GM20431 (cell line): ENCODE measurements at regions not wholly inside any gene's neighbourhood (a gene's known extent, or its start where the extent isn't known, plus 50 kb on each side); places are given as distances from the start of the nearest gene placed in this dataset.
"Not testable (repeated sequence)": the region's sequence is repeated elsewhere in the genome, so short reads cannot be mapped to it uniquely, and the experiment has no call there.

Experiments
- in situ Hi-C: fragments of 300-500 bp; cut with MseI, MboI; formaldehyde crosslinking; loops from one replicate; pipeline ENCODE4 v1.15.0; 2020; ENCODE audit warnings: low sequenced_read_pairs; ENCODE audit not compliant: unreplicated experiment

- in situ Hi-C loops: not testable (repeated sequence)
Observed at GRCh38 chr9:97248252-97248651, 59.2 kb upstream of the CCDC180 start.

DNA sequence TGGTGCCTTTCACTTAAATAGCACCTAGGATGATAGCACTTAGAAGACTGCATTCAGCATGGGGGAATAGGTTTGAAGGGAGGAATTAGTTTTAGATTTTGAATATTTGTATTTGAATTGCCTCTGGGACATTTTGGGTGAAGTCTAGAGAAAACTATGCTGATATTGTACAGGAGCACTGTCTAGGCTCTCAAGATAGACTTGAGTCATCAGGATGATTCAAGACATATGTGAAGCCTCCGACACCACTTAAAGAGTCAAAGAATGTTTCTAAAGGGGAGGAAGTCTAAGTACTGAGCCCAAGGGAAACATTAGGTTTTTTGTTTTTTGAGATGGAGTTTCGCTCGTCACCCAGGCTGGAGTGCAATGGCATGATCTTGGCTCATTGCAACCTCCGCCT is 63.9 kb upstream of the CCDC180 start:
- in situ Hi-C loops: no loop called here

GRCh38 chr9:97241430-97241829 is 66.0 kb upstream of the CCDC180 start:
- in situ Hi-C loops: not testable (repeated sequence)

DNA sequence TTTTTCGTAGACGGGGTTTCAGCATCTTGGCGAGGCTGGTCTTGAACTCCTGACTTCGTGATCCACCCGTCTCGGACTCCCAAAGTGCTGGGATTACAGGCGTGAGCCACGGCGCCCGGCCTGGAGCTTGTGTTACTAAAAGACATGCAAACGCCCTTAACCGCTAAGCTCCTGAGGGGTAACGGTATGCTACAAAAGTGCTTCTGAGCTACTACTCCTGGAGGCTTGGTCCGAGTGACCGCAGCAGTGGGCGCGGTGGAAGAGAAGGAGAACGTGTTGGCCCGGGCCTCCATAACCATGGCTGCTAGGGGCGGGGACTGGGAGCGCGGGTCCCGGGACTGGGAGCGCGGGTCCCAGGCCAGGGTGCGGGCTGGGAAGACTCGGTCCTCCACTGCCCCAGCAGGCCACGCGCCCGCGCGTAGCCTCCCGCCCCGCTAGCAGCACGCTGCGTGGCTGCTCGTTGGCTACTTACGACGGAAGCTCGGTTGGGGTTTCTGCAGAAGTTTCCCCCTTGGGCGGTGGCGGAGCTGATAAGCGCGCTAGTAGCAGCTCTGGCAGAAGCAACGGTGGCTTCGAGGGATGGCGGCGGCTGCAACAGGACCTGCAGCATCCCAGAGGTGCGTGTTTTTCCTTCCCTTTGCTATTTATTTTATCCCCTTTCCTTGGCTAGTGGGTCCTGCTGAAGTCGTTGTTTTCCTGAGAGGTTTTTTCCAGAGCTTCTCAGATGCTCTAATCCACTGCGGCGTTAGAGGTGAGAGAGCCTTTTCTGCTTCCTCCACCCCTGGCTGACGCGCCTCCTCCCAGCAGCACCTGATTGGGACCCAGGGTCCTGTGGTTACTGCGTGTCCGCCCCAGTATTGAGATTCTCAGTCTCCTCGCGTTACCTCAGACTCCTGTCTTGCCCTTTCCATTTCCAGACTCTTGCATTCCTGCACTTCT is 69.2 kb upstream of the CCDC180 start:
- in situ Hi-C loops: no loop called here

DNA sequence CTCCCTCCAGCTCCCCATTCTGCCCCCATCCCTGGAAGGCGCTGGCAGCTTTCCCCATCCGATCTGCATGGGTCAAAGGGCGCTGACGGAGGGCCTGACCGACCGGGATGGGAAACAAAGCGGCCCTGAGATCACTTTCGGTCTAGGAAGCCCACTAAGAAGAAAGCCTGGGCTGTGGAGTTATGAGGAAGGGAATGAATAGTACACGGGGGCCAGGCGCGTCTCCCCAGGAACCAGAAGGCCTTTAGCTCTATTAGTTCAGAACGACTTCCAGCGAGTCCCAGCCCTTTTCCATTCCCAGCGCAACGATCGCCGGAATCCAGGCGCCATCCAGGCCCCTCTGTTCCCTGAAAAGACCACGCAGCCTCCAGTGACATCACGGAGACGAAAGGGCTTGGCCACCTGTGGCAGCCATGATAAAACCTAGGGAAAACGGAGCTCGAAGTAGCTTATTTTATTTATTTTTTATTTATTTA is 70.1 kb upstream of the CCDC180 start:
- in situ Hi-C loops: no loop called here

- in situ Hi-C loops: not testable (repeated sequence)
Observed at GRCh38 chr9:97233009-97233400, 74.5 kb upstream of the CCDC180 start.

- in situ Hi-C loops: not testable (repeated sequence)
Observed at GRCh38 chr9:97232060-97233008, 75.1 kb upstream of the CCDC180 start.

- in situ Hi-C loops: not testable (repeated sequence)
Observed at GRCh38 chr9:97222393-97222792, 85.1 kb upstream of the CCDC180 start.

- in situ Hi-C loops: not testable (repeated sequence)
Observed at GRCh38 chr9:97221478-97222355, 85.7 kb upstream of the CCDC180 start.

GRCh38 chr9:97220894-97221477 is 86.5 kb upstream of the CCDC180 start:
- in situ Hi-C loops: no loop called here

DNA sequence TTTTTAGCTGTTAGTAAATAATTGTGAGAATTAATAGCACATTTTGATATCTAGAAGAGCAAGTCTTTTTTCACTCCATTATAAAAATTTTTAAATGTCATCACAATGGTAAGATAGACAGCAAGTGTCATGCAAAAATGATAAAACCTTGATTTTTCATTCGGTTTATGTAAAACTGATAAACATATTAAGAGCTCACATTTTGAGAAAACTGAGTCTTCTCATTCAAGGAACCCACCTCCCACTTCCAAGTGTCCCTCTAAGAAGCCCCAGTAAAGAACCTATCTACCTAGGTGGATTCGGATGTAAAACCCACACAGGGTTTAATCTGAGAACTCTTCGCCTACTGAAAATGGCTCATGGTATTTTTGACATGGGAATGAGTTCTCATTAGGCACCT is 87.1 kb upstream of the CCDC180 start:
- in situ Hi-C loops: not testable (repeated sequence)

DNA sequence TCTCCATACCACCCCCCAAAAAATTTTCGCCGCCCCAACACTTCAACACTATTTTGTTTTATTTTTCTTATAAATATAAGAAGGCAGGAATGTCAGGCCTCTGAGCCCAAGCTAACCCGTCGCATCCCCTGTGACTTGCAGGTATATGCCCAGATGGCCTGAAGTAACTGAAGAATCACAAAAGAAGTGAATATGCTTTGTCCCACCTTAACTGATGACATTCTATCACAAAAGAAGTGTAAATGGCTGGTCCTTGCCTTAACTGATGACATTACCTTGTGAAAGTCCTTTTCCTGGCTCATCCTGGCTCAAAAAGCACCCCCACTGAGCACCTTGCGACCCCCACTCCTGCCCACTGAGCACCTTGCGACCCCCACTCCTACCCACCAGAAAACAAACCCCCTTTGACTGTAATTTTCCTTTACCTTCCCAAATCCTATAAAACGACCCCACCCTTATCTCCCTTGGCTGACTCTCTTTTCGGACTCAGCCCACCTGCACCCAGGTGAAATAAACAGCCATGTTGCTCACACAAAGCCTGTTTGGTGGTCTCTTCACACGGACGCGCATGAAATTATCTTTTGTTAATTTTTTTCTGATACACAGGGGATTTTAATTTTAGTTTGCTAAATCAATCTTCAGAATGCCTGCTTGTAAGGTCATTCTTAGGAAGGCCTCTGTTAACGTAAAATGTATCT is 87.9 kb upstream of the CCDC180 start:
- in situ Hi-C loops: not testable (repeated sequence)

- in situ Hi-C loops: not testable (repeated sequence)
Observed at GRCh38 chr9:97215127-97215526, 92.3 kb upstream of the CCDC180 start.

- in situ Hi-C loops: not testable (repeated sequence)
Observed at GRCh38 chr9:97214556-97214955, 92.9 kb upstream of the CCDC180 start.

DNA sequence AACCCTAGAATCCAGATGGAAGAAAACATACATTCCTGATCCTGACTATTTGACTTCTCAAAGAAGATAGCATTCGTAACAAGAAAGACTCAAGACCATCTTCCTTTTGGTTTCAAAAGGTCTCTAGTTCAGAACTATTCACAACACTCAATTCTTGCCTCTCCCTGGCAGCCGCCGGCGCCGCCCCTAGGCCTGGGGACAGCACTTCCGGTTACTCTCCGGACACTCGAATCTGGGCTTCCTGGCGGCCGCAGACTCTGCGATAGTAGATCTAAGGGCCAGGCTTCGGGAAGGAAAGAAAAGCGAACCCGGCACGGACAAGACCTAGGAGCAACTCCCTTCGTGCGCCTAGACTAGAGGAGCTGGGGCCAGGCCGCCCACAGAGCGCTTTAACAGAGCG is 107.8 kb upstream of the CCDC180 start:
- in situ Hi-C loops: not testable (repeated sequence)

DNA sequence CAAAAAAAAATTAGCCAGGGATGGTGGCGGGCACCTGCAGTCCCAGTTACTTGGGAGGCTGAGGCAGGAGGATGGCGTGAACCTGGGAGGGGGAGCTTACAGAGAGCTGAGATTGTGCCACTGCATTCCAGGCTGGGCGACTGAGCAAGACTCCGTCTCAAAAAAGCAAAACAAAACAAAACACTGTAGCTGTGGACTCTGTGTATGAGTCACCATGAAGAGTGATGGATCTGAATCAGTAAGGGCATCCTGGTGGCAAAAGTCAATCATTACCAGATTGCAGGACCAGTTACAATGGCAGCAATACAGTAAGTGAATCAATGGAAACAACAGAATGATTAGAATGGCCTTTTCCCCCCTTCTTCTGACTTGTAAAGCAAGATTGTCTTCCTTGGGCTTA is 113.7 kb upstream of the CCDC180 start:
- in situ Hi-C loops: not testable (repeated sequence)

GRCh38 chr9:97188545-97188944 is 118.9 kb upstream of the CCDC180 start:
- in situ Hi-C loops: no loop called here

DNA sequence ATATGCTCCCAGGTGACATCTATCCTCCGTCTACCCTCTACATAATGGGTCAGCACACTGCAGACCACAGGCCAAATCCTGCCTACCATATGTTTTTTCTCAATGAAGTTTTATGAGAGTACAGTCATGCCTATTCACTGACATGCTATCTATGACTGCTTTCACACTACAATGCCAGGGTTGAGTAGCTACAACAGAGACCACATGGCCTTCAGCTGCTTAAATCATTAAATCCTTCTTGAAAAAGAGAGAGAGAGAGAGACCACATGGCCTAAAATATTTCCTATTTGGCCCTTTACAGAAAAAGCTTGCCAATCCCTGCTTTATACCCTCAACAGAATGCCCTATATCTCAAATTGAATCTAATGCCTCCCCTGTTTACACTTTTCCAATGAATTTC is 119.8 kb upstream of the CCDC180 start:
- in situ Hi-C loops: not testable (repeated sequence)

- in situ Hi-C loops: no loop called here
Observed at GRCh38 chr9:97186493-97186892, 121.0 kb upstream of the CCDC180 start.
